GM19324 (cell line): ENCODE measurements at regions not wholly inside any gene's neighbourhood (a gene's known extent, or its start where the extent isn't known, plus 50 kb on each side); places are given as distances from the start of the nearest gene placed in this dataset.
"Not testable (repeated sequence)": the region's sequence is repeated elsewhere in the genome, so short reads cannot be mapped to it uniquely, and the experiment has no call there.

Experiments used
- ATAC-seq: cut with Tn5 transposase; IDR thresholded peaks from one replicate; pipeline ENCODE4 v1.9.1; 2021; ENCODE audit warnings: mild to moderate bottlenecking, moderate library complexity; ENCODE audit not compliant: unreplicated experiment, low FRiP score

DNA sequence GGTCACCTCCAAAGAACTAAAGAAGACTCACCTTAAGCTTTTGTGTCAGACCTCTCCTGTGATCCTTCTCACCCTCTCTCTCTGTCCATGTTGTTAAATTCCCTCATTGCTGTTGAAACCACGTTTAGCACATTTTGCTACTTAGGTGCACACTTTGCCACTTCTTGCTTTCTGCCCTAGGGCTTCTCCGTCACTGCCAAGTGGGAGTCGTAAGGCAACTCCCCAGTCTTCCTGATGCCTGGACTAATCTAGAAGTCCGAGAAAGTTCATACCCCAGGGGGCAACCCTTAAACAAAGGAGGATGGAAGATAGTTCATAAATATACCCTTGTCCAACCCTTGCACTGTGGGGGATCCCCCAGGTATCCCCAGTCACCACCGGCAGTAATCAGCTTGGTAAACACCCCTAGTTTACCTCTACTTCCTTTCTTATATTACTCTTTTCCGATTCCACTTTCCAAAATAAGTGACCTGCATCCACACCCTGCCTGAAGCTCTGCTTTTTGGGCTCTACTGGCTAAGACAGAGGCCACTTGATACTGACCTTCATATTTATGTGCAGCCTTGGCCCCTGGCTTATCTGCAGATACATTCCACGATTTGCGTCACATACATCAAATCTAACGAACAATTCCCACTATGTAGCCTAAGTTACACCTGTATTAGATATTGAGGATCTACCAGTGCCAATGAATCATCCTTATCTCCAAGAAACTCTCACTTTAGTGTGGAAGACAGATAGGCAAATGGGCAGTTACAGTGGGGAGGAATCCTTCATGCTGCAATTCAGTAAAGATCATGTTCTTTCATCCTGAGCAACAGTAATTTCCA lies 776.2 kb downstream of the RNF144A start:
- ATAC-seq, result no peak

- no peak for ATAC-seq
Observed at GRCh38 chr2:7694076-7694985, 777.1 kb downstream of the RNF144A start.

DNA sequence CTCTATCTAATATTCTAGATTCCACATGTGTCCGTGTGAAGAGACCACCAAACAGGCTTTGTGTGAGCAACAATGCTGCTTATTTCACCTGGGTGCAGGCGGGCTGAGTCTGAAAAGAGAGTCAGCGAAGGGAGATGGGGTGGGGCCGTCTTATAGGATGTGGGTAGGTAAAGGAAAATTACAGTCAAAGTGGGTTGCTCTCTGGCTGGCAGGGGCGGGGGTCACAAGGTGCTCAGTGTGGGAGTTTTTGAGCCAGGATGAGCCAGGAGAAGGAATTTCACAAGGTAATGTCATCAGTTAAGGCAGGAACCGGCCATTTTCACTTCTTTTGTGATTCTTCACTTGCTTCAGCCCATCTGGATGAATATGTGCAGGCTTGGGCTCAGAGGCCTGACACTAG lies 779.3 kb downstream of the RNF144A start:
- not testable (repeated sequence) for ATAC-seq

GRCh38 chr2:7697052-7697451 lies 779.8 kb downstream of the RNF144A start:
- ATAC-seq, result no peak

- ATAC-seq, result no peak
Observed at GRCh38 chr2:7701791-7702190, 784.6 kb downstream of the RNF144A start.

GRCh38 chr2:7703048-7703447 lies 785.8 kb downstream of the RNF144A start:
- no peak for ATAC-seq

GRCh38 chr2:7703543-7704144 lies 786.4 kb downstream of the RNF144A start:
- ATAC-seq, result no peak

GRCh38 chr2:7704296-7704865 lies 787.2 kb downstream of the RNF144A start:
- no peak for ATAC-seq

GRCh38 chr2:7706791-7707190 lies 789.6 kb downstream of the RNF144A start:
- no peak for ATAC-seq

DNA sequence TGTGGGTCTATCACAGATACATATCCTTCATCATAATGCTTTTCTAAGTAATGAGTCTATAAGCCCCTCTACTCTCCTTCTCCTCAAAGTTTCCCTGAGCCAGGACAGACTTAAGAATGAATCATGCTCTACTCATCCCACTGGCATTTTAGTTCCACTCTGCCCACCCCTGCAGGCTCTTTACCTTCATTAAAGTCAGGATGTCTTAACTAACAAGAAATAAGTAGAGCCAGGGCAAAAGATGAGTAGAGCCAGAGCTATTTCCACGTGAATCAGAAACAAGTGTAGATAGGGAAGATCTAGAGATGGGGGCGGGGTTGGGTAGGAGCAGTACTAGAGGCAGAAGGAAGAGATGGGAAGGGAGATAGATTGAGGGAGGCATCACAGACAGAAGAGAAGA lies 790.5 kb downstream of the RNF144A start:
- ATAC-seq, result no peak

- ATAC-seq, result no peak
Observed at GRCh38 chr2:7709907-7710306, 792.7 kb downstream of the RNF144A start.

GRCh38 chr2:7711167-7711566 lies 794.0 kb downstream of the RNF144A start:
- no peak for ATAC-seq

GRCh38 chr2:7719876-7720275 lies 802.7 kb downstream of the RNF144A start:
- ATAC-seq, result no peak

GRCh38 chr2:7721413-7721995 lies 804.3 kb downstream of the RNF144A start:
- ATAC-seq, result no peak

DNA sequence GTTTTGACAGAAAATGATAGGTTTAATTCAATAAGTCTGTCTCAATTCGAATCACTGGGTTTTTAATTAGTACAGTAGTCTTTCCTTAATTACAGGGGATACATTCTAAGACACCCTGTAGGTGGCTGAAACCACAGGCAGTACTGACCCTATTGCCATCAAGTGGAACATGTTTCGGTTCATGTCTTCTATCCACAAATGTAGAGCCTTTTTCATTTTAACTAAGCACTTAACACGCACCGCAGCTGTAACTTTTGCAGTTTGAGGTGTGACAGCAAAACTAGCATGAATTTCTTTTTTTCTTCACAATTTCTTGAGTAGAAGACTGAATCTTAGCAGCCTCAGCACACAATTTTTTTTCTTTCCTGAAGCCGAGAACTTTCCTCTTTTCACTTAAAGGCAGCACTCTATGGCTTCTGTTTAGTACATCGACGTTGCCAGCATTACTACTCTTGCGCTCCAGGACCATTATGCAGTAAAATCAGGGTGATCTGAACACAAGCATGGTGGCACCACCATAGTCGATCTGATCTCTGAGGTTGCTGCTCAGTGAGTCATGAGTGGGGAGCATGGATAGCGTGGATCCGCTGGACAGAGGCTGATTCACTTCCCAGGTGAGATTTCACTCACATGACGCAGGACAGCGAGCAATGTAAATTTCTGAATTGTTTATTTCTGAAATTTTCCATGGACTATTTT lies 805.1 kb downstream of the RNF144A start:
- ATAC-seq, result no peak

DNA sequence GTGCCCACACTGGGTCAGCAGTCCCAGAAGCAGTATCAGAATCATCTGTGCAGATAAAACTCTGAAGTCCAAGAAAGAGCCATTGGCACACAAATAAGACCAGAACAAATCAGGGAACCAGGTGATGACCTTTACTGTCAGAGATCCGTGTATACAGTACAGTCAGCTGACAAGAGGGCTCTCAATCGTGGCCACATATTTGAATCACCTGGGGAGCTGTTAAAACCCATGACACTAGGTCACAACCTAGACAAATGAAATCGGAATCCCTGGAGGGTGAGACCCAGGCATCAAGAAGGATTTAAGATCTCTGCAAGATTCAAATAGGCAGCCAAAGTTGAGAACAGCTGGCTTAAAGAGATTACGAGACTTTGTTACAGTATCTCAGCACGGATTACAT lies 807.1 kb downstream of the RNF144A start:
- no peak for ATAC-seq

DNA sequence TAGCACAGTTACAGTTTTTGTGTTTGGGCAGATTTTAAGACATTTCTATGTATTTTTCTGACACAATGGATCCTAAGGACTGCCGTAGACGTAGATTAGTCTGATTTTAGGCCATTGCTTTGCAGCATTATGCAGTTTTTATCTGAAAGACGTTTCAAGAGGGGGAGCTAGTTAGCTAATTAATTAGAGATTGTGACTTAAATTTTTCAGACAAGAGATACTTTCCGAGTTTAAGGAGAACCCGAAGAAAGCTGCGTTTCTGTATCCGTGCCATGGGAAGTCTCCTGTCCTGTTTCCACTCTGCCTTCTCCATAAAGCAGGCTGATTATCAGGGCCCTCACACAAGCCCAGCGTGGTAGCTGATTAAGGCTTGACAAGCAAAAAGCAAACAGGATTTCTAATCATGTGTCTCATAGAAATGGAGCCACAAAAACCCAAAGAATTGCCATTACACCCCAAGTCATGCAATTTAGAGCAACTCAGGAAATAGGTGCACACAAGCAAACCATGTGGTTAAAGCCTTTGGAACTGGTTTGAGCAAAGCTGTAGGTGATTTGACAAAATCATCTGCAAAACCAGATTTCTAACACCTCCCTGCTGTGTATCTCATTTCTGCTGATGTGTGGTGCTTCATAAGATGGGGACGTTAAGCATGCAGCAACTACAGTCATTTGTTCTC lies 808.1 kb downstream of the RNF144A start:
- ATAC-seq, result no peak

GRCh38 chr2:7725850-7726242 lies 808.6 kb downstream of the RNF144A start:
- ATAC-seq, result no peak

- no peak for ATAC-seq
Observed at GRCh38 chr2:7726989-7727388, 809.8 kb downstream of the RNF144A start.
